Fibroblast of skin of left quadriceps (primary cell): ENCODE measurements at regions not wholly inside any gene's neighbourhood (a gene's known extent, or its start where the extent isn't known, plus 50 kb on each side); places are given as distances from the start of the nearest gene placed in this dataset.
"Not testable (repeated sequence)": the region's sequence is repeated elsewhere in the genome, so short reads cannot be mapped to it uniquely, and the experiment has no call there.

Experiments
- DNase-seq, 2 experiments: peaks; one replicate each; pipeline ENCODE4 v3.0.0-alpha.2; 2013; ENCODE audit warnings: low read depth in 2 of 2

DNA sequence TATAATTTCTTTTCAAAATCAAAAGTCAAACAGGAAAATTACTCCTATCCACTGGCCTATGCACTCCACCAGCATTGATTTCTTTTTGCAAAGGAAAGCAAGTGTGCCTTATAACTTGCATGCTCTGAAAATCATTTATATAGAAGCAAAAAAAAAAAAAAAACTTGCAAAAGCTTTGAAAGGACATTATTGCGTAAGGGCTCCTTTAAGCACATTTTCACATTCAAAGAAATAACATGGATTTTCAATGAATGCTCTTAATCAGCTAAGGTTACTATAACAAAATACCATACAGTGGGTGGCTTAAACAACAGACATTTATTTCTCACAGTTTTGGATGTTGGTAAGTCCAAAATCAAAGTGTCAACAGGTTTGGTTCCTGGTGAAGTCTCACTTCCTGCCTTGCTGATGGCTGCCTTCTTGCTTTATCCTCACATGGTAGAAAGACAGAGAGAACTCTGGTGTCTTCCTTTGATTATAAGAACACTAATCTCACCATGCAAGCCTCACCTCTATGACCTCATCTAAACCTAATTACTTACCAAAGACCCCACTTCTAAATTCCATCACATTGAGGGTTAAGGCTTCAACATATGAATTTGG, 755.2 kb upstream of the CDH10 start:
- no peak for DNase-seq

DNA sequence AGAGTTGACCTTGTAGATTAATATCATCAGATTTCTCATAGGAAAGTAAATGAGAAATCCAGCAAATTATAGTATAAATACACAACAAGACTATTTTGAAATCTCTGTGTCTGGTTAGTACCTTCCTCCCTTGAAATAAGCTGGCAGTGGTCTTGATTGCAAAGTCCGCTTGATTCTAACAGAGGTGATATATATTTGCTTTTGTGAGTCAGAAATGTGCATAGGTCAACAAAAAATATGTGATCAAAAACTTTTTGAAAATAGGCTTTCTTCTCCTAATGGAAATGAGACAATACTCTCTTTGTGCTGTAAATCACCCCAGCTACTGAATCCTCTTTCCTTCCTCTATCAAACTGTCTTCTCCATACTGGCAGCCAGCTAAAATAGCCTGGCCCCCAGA, 749.2 kb upstream of the CDH10 start:
- no peak for DNase-seq

- DNase-seq: no peak
Observed at GRCh38 chr5:25393256-25393655, 748.5 kb upstream of the CDH10 start.

DNA sequence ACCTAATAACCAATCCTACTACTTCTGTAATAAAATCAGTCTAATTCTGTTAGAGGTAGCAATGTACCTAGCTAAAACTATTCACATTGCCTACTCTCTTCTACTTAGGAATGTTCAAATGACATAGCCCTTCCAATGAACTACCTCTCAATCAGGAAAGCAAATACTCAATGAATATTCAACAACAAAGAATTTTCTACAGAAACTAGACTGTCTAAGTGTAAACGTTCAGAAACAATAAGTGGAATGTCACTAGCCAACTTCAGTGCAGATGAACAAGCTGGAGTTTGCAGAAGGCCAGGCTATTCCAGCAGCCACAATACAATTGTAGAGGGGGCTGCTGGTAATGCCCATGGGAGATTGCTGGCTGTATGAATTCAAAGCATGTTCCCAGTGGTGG, 743.2 kb upstream of the CDH10 start:
- DNase-seq: no peak

DNA sequence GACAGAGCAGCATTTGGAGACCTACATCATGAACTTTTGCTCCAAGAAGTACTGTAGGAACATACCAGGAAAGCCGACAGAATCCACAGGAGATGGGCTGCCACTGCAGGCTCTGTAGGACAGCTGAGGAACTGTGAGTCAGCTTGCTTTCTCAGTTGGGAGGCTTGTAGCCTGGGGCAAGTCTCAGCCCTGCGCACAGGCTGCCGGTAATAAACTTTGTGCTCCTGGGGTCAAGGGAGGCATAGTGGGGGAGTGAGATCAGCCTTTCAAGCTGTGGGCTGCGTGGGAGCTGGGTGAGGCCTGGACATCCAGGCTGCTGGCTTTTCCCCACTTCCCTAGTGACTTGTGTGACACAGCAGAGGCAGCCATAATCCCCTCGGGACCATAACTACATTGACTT, 718.0 kb upstream of the CDH10 start:
- no peak for DNase-seq

GRCh38 chr5:25358919-25359318, 714.1 kb upstream of the CDH10 start:
- DNase-seq: no peak

- DNase-seq: no peak
Observed at GRCh38 chr5:25357605-25358004, 712.8 kb upstream of the CDH10 start.

DNA sequence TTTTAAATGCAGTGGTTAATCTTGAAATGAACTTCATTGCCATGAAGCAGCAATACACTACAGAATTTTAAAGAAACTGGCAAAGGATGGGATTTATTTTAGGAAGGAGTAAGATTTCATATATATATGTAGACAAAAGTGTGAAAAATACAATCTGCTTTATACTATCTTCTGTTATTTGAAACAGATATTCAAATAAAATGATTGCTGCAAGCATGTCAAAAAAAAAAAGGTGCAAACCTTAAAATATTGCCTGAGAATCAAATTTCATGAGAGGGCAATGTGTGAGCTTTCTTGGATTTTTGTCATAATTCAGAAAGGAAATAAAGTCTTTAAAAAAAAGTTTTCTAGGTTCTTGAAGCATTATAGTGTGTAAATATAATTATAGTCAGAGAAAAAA, 705.0 kb upstream of the CDH10 start:
- DNase-seq: no peak

DNA sequence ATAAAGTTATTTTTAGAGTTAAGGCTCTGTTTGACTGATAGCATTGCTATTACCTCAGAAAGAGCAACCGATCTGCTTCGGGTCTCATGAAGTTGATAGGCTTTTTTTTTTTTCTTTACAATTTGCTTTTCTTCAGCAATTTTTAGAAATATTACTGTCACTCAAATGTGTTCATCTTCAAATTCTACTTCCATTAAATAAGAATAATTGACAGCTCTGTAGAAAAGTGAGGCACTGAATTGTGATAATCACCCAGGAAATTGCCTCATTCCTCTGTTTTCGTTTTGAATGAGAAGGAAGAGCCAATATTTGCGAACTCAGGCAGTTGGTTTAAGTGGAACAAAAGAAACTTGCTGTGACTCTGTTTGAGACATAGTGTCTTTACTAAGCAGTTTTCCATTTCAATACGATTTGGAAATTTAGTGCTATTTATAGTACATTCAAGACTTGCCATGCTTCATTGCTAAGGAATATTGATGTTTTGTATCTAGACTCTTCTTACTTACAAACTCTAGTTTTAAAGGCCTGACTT, 700.5 kb upstream of the CDH10 start:
- no peak for DNase-seq

GRCh38 chr5:25339541-25339940, 694.8 kb upstream of the CDH10 start:
- DNase-seq: no peak

- no peak for DNase-seq
Observed at GRCh38 chr5:25334350-25334749, 689.6 kb upstream of the CDH10 start.

DNA sequence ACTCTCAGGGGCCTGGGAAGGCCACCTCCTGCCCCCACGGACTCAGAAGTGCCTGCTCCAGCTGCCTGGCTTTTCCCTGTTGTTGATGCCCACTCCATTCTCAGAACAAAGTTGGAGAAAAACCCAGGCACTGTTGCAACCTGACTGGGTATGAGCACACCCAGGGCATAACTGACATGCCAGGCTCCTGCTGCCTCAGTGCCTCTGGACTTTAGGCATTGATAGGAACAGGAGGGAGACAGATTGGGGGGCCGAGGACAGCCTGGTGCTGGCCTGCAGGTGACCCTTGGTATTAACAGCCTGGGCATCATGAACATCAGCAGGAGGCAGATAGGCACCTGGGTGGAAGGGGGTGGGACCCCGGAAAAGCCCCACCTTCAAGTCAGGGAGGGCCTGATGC, 685.9 kb upstream of the CDH10 start:
- DNase-seq: no peak

DNA sequence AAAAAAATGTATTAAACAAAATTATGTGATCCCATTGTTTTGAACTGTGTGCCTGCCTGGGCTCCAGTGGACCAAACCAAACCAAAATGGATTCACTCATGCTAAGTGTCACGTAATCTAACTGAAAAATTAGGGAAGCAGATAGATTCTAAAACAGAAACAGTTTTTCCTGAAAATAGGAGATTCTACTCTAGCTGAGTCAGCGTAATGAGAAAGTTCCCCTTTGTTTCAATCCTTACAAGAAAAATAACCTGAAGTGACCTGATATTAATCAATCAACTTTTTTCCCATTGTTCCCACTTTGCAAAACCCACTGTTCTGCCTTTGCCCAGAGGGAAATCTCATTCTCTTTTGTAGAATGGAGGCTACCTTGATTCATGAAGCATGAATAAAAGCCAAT, 682.4 kb upstream of the CDH10 start:
- no peak for DNase-seq

- DNase-seq: no peak
Observed at GRCh38 chr5:25301836-25302235, 657.1 kb upstream of the CDH10 start.

- DNase-seq: no peak
Observed at GRCh38 chr5:25295067-25295466, 650.3 kb upstream of the CDH10 start.

DNA sequence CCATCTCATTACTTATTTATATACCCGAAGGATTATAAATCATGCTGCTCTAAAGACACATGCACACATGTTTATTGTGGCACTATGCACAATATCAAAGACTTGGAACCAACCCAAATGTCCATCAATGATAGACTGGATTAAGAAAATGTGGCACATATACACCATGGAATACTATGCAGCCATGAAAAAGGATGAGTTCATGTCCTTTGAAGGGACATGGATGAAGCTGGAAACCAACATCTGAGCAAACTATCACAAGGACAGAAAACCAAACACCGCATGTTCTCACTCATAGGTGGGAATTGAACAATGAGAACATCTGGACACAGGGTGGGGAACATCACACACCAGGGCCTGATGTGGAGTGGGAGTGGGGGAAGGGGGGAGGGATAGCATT, 645.0 kb upstream of the CDH10 start:
- DNase-seq: not testable (repeated sequence)

GRCh38 chr5:25286319-25286718, 641.5 kb upstream of the CDH10 start:
- no peak for DNase-seq

DNA sequence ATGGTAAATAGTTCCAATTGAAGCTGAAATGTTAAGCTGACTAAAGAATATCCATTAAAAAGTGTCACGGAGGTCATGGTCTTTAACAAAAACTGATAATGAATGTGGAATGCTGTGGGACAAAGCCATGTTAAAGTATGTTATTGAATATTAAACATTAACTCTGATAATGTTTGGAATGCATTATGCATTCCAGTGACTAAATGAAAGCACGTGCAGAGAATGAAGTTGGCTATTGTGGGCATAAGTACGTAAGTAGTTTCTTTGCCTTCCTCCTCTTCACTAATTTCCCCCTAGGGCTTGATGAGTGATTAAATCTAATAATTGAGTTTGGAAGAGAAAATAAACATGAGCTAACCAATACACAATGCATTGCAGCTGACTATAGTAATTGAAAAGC, 640.4 kb upstream of the CDH10 start:
- DNase-seq: no peak

DNA sequence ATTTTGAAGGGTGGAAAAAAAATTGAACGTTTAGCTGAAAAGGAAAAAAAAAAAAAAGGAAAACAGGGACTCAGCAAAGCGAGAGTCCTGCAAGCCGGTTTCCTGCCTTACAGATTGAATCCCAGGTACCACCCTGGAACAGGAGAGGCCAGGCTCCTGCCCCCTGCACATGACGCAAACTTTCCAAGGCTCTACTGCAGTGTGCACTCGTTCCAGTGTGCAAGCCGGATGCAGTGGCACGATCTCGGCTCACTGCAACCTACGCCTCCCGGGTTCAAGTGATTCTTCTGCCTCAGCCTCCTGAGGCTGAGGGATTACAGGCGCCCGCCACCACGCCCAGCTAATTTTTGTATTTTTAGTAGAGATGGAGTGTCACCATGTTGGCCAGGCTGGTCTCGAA, 618.7 kb upstream of the CDH10 start:
- DNase-seq: not testable (repeated sequence)

GRCh38 chr5:25262221-25262620, 617.4 kb upstream of the CDH10 start:
- no peak for DNase-seq

- no peak for DNase-seq
Observed at GRCh38 chr5:25255128-25255527, 610.4 kb upstream of the CDH10 start.

- DNase-seq: no peak
Observed at GRCh38 chr5:25241981-25242380, 597.2 kb upstream of the CDH10 start.

DNA sequence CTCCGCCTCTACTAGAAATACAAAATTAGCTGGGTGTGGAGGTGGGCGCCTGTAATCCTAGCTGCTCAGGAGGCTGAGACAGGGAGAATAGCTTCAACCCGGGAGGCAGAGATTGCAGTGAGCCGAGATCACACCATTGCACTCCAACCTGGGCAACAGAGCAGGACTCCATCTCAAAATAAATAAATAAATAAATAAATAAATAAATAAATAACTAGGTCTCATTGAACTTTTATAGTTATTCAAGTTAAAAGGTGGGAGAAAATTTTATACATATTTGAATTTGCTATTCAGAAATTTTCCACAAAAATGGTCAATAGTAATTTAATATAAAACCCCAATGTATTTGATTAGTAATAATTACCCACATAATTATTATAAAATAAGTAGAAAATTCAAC, 593.9 kb upstream of the CDH10 start:
- DNase-seq: not testable (repeated sequence)

GRCh38 chr5:25224316-25224982, 579.7 kb upstream of the CDH10 start:
- no peak for DNase-seq
